C4-2B (cell line): ENCODE measurements at regions not wholly inside any gene's neighbourhood (a gene's known extent, or its start where the extent isn't known, plus 50 kb on each side); places are given as distances from the start of the nearest gene placed in this dataset.

Experiments used
- H3K27ac ChIP-seq: fragments of 450-650 bp; 2 replicates; pipeline ENCODE4 v1.5.1; 2017
- CTCF ChIP-seq: fragments of 450-650 bp; conservative IDR thresholded peaks from 2 replicates; pipeline ENCODE4 v1.5.1; 2017; ENCODE audit warnings: mild to moderate bottlenecking
- ZFX ChIP-seq: fragments of 450-650 bp; IDR thresholded peaks from 2 replicates; pipeline ENCODE4 v1.6.1; 2017

DNA sequence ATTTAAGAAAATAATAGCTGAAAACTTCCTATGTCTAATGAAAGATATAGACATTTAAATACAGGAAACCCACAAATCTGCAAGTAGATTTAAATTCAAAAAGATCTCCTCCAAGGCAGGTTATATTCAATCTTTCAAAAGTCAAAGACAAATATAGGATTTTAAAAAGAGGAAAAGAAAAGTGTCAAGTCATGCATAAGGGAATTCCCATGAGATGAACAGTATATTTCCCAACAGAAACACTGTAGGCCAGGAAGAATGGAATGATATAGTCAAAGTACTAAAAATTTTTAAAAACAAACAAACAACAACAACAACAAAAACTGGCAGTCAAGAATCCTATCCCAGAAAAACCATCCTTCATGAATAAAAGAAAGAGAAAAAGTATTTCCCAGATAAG lies 806.5 kb upstream of the BRINP3 start:
- TF ChIP-seq ZFX (no peak), CTCF (no peak)
- no peak overlapping the region for H3K27ac ChIP-seq

GRCh38 chr1:191290441-191290840 lies 812.8 kb upstream of the BRINP3 start:
- no peak for TF ChIP-seq CTCF
- no peak for TF ChIP-seq ZFX
- no peak overlapping the region for H3K27ac ChIP-seq

DNA sequence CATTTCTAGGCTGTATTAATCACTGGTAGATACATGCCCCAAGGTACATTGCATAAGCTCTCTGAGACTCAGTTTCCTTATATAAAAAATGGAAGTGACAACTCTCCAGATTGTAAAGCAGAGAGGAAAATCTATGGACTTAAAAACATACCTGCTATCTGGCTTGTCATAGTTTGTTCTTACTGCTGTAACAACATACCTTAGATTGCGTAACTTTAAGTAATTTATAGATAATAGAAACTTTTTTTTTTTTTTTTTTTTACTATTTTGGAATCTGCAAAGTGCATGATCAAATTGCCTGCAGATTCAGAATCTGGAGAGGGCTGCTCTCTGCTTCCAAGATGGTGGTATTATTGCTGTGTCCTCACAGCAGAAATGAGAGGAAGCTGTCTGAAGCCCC lies 827.7 kb upstream of the BRINP3 start:
- H3K27ac ChIP-seq: no peak overlapping the region
- no peak for TF ChIP-seq ZFX

DNA sequence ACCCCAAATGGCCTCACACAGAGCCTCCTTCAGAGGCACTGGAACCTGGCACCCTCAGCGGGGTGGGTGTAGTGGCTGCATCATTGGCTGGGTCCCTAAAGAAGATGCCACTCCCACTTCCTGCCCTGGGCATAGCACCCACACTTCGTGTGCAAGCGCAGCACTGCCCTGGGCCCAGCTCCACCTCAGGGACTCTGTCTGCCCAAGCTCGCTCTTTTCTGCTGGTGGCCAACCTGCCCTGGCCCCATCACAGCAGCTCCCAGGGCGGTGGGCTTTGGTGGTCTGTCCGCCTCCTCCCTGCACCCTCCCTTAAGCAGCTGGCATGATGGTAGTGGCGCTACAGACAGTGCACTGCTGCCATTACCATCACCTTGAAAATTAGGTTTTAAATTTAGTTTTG lies 829.3 kb upstream of the BRINP3 start:
- no peak for TF ChIP-seq CTCF
- TF ChIP-seq ZFX: no peak
- H3K27ac ChIP-seq: no peak overlapping the region

GRCh38 chr1:191320062-191320461 lies 838.2 kb upstream of the RGS18 start:
- H3K27ac ChIP-seq: no peak overlapping the region
- no peak for TF ChIP-seq ZFX
- TF ChIP-seq CTCF: no peak

DNA sequence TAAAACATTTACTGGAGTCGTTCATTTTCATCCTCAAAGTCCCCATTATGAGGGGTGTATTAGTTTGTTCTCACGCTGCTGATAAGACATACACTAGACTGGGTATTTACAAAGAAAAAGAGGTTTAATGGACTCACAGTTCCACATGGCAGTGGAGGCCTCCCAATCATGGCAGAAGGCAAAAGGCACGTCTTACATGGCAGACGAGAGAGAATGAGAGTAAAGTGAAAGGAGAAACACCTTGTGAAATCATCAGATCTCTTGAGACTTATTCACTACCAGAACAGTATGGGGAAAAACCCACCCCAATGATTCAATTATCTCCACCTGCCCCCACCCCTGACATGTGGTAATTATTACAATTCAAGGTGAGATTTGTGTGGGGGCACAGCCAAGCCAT lies 830.4 kb upstream of the RGS18 start:
- no peak overlapping the region for H3K27ac ChIP-seq
- TF ChIP-seq CTCF: no peak

DNA sequence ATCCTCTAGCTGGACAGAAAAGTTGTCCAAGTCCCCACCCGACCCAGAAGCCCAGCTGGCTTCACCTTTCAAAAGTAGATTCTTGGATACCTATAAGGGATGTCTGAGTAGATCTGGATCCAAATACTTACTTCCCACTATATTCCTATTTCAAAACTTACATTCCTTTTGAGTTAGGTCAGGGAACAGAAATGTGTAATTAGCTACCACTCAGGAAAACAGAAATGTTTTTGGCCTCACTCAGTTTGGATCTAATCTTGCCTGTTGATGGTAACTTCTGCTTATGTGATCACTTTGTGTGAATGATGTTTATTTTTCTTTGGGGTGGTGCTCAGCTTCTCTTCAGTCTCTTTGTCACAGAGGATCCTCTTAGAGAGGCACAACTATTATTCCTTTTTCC lies 814.4 kb upstream of the RGS18 start:
- TF ChIP-seq ZFX: no peak
- TF ChIP-seq CTCF: no peak
- no peak overlapping the region for H3K27ac ChIP-seq

GRCh38 chr1:191346381-191346780 lies 811.9 kb upstream of the RGS18 start:
- H3K27ac ChIP-seq: no peak overlapping the region
- TF ChIP-seq CTCF: no peak
- no peak for TF ChIP-seq ZFX
